ENCODE measurements at regions not wholly inside any gene's neighbourhood (a gene's known extent, or its start where the extent isn't known, plus 50 kb on each side); places are given as distances from the start of the nearest gene placed in this dataset.
"Not testable (repeated sequence)": the region's sequence is repeated elsewhere in the genome, so short reads cannot be mapped to it uniquely, and the experiment has no call there.

GRCh38 chr15:30755036-30755687, 129.2 kb downstream of the ARHGAP11B start:
- peak; percentile 19 to 20 for DNase-seq (ENCODE audit: low read depth in 2 of 2)

- DNase-seq (ENCODE audit: low read depth in 2 of 2), result not testable (repeated sequence)
Measured at GRCh38 chr15:30760633-30761032, 134.7 kb downstream of the ARHGAP11B start.

GRCh38 chr15:30761365-30761764, 135.4 kb downstream of the ARHGAP11B start:
- DNase-seq (ENCODE audit: low read depth in 2 of 2), result not testable (repeated sequence)

- not testable (repeated sequence) for DNase-seq (ENCODE audit: low read depth in 2 of 2)
Measured at GRCh38 chr15:30769390-30770124, 134.2 kb upstream of the FAN1 start.

- DNase-seq (ENCODE audit: low read depth in 2 of 2), result no peak
Measured at GRCh38 chr15:30770759-30771158, 133.0 kb upstream of the FAN1 start.

GRCh38 chr15:30783019-30783418, 120.7 kb upstream of the FAN1 start:
- no peak for DNase-seq (ENCODE audit: low read depth in 2 of 2)

GRCh38 chr15:30788595-30788994, 115.1 kb upstream of the FAN1 start:
- no peak for DNase-seq (ENCODE audit: low read depth in 2 of 2)

- peak in 1 of 2 donors; percentile 10 for DNase-seq (ENCODE audit: low read depth in 2 of 2)
Measured at GRCh38 chr15:30791239-30792175, 112.2 kb upstream of the FAN1 start.

- not testable (repeated sequence) for DNase-seq (ENCODE audit: low read depth in 2 of 2)
Measured at GRCh38 chr15:30792843-30793242, 110.9 kb upstream of the FAN1 start.

- DNase-seq (ENCODE audit: low read depth in 2 of 2), result no peak
Measured at GRCh38 chr15:30794388-30794787, 109.3 kb upstream of the FAN1 start.

- DNase-seq (ENCODE audit: low read depth in 2 of 2), result not testable (repeated sequence)
Measured at GRCh38 chr15:30799565-30799964, 104.2 kb upstream of the FAN1 start.

- not testable (repeated sequence) for DNase-seq (ENCODE audit: low read depth in 2 of 2)
Measured at GRCh38 chr15:30801140-30801895, 102.4 kb upstream of the FAN1 start.

GRCh38 chr15:30802001-30802400, 101.7 kb upstream of the FAN1 start:
- DNase-seq (ENCODE audit: low read depth in 2 of 2), result not testable (repeated sequence)

- DNase-seq (ENCODE audit: low read depth in 2 of 2), result not testable (repeated sequence)
Measured at GRCh38 chr15:30803703-30804102, 100.0 kb upstream of the FAN1 start.

- no peak for DNase-seq (ENCODE audit: low read depth in 2 of 2)
Measured at GRCh38 chr15:30816430-30816829, 87.3 kb upstream of the FAN1 start.

GRCh38 chr15:30823068-30823813, 80.5 kb upstream of the FAN1 start:
- peak in 1 of 2 donors; percentile 54 for DNase-seq (ENCODE audit: low read depth in 2 of 2)

GRCh38 chr15:30824518-30825195, 79.1 kb upstream of the FAN1 start:
- no peak for DNase-seq (ENCODE audit: low read depth in 2 of 2)

- DNase-seq (ENCODE audit: low read depth in 2 of 2), result no peak
Measured at GRCh38 chr15:30827625-30828303, 76.0 kb upstream of the FAN1 start.

- not testable (repeated sequence) for DNase-seq (ENCODE audit: low read depth in 2 of 2)
Measured at GRCh38 chr15:30828304-30828639, 75.4 kb upstream of the FAN1 start.

- DNase-seq (ENCODE audit: low read depth in 2 of 2), result no peak
Measured at GRCh38 chr15:30830961-30831360, 72.8 kb upstream of the FAN1 start.

Measured in stimulated activated CD4-positive, alpha-beta T cell treated with anti-CD3 and anti-CD28 coated beads, Interleukin-15, amount 100 ng/mL, for 48 hours (primary cell).